ENCODE measurements at regions not wholly inside any gene's neighbourhood (a gene's known extent, or its start where the extent isn't known, plus 50 kb on each side); places are given as distances from the start of the nearest gene placed in this dataset.

- TF ChIP-seq CTCF (IDR thresholded peaks at IDR 0.05) (no peak), EZH2phosphoT487 (IDR thresholded peaks at IDR 0.05) (no peak)
Measured at GRCh38 chr21:21605521-21605920, 607.3 kb downstream of the NCAM2 start.

Data from neural progenitor cell (in vitro differentiated cells).